Mucosa of stomach (tissue), 1 donor: ENCODE measurements at regions not wholly inside any gene's neighbourhood (a gene's known extent, or its start where the extent isn't known, plus 50 kb on each side); places are given as distances from the start of the nearest gene placed in this dataset.
"Not testable (repeated sequence)": the region's sequence is repeated elsewhere in the genome, so short reads cannot be mapped to it uniquely, and the experiment has no call there.

Source experiments
- H3K27me3 ChIP-seq: one replicate; pipeline ENCODE4 v1.7.0; 2013; ENCODE audit warnings: mild to moderate bottlenecking, low read length; ENCODE audit not compliant: control insufficient read depth, insufficient read depth
- H3K36me3 ChIP-seq: one replicate; pipeline ENCODE4 v1.7.0; 2013; ENCODE audit warnings: low read length; ENCODE audit not compliant: control insufficient read depth, insufficient read depth
- H3K4me1 ChIP-seq: one replicate; pipeline ENCODE4 v1.7.0; 2013; ENCODE audit warnings: mild to moderate bottlenecking, low read length; ENCODE audit not compliant: control insufficient read depth, insufficient read depth
- H3K4me3 ChIP-seq: one replicate; pipeline ENCODE4 v1.7.0; 2013; ENCODE audit warnings: low read length
- H3K9ac ChIP-seq: one replicate; pipeline ENCODE4 v1.7.0; 2013; ENCODE audit warnings: mild to moderate bottlenecking, low read length, moderate library complexity
- H3K9me3 ChIP-seq: one replicate; pipeline ENCODE4 v1.7.0; 2013; ENCODE audit warnings: mild to moderate bottlenecking, low read length, moderate library complexity; ENCODE audit not compliant: control insufficient read depth
- donor health status: Pancreatic carcinoma.

GRCh38 chr12:61996717-61997116, 263.5 kb upstream of the USP15 start:
- Histone ChIP-seq H3K9ac (no peak overlapping the region), H3K4me3 (no peak overlapping the region), H3K27me3 (no peaks in the 10 kb centered on the region), H3K9me3 (no peaks in the 10 kb centered on the region), H3K36me3 (no peaks in the 10 kb centered on the region), H3K4me1 (no peaks in the 10 kb centered on the region)

GRCh38 chr12:61998791-61999190, 261.4 kb upstream of the USP15 start:
- H3K4me1 ChIP-seq: no peaks in the 10 kb centered on the region
- H3K9ac ChIP-seq: no peak overlapping the region
- no peak overlapping the region for H3K4me3 ChIP-seq
- no peaks in the 10 kb centered on the region for H3K27me3 ChIP-seq
- no peaks in the 10 kb centered on the region for H3K9me3 ChIP-seq
- no peaks in the 10 kb centered on the region for H3K36me3 ChIP-seq

GRCh38 chr12:61999311-61999710, 260.9 kb upstream of the USP15 start:
- H3K36me3 ChIP-seq: no peaks in the 10 kb centered on the region
- H3K9me3 ChIP-seq: no peaks in the 10 kb centered on the region
- H3K4me3 ChIP-seq: no peak overlapping the region
- no peaks in the 10 kb centered on the region for H3K4me1 ChIP-seq
- H3K27me3 ChIP-seq: no peaks in the 10 kb centered on the region
- no peak overlapping the region for H3K9ac ChIP-seq

- Histone ChIP-seq H3K27me3 (no peaks in the 10 kb centered on the region), H3K9ac (no peak overlapping the region)
Measured at GRCh38 chr12:62001424-62001823, 258.8 kb upstream of the USP15 start.

GRCh38 chr12:62003226-62003625, 257.0 kb upstream of the USP15 start:
- Histone ChIP-seq H3K9ac (no peak overlapping the region), H3K9me3 (no peaks in the 10 kb centered on the region), H3K4me3 (no peak overlapping the region), H3K4me1 (no peaks in the 10 kb centered on the region), H3K27me3 (no peaks in the 10 kb centered on the region), H3K36me3 (no peaks in the 10 kb centered on the region)

More at GRCh38 chr12:62001424-62001823, 258.8 kb upstream of the USP15 start:
- Histone ChIP-seq H3K36me3 (no peaks in the 10 kb centered on the region), H3K9me3 (no peaks in the 10 kb centered on the region), H3K4me3 (no peak overlapping the region), H3K4me1 (no peaks in the 10 kb centered on the region)

GRCh38 chr12:62003701-62004100, 256.5 kb upstream of the USP15 start:
- Histone ChIP-seq H3K4me1 (no peaks in the 10 kb centered on the region), H3K36me3 (no peaks in the 10 kb centered on the region), H3K4me3 (no peak overlapping the region), H3K27me3 (no peaks in the 10 kb centered on the region), H3K9ac (no peak overlapping the region), H3K9me3 (no peaks in the 10 kb centered on the region)

GRCh38 chr12:62005615-62006014, 254.6 kb upstream of the USP15 start:
- Histone ChIP-seq H3K9me3 (no peaks in the 10 kb centered on the region), H3K4me1 (no peaks in the 10 kb centered on the region), H3K9ac (no peak overlapping the region), H3K27me3 (no peaks in the 10 kb centered on the region), H3K4me3 (no peak overlapping the region), H3K36me3 (no peaks in the 10 kb centered on the region)

- Histone ChIP-seq H3K4me1 (no peaks in the 10 kb centered on the region), H3K36me3 (no peaks in the 10 kb centered on the region), H3K9ac (no peak overlapping the region), H3K9me3 (no peaks in the 10 kb centered on the region), H3K4me3 (no peak overlapping the region), H3K27me3 (no peaks in the 10 kb centered on the region)
Measured at GRCh38 chr12:62006076-62006732, 254.0 kb upstream of the USP15 start.

GRCh38 chr12:62008703-62009102, 251.5 kb upstream of the USP15 start:
- Histone ChIP-seq H3K4me3 (no peak overlapping the region), H3K36me3 (no peaks in the 10 kb centered on the region), H3K27me3 (no peaks in the 10 kb centered on the region), H3K4me1 (no peaks in the 10 kb centered on the region), H3K9me3 (no peaks in the 10 kb centered on the region), H3K9ac (no peak overlapping the region)

GRCh38 chr12:62009445-62009844, 250.8 kb upstream of the USP15 start:
- H3K27me3 ChIP-seq: no peaks in the 10 kb centered on the region
- no peaks in the 10 kb centered on the region for H3K4me1 ChIP-seq
- H3K36me3 ChIP-seq: no peaks in the 10 kb centered on the region
- H3K9me3 ChIP-seq: no peaks in the 10 kb centered on the region
- H3K4me3 ChIP-seq: no peak overlapping the region
- H3K9ac ChIP-seq: no peak overlapping the region

- H3K4me3 ChIP-seq, H3K4me1 ChIP-seq, H3K9ac ChIP-seq, H3K36me3 ChIP-seq, H3K9me3 ChIP-seq, H3K27me3 ChIP-seq: not testable (repeated sequence)
Measured at GRCh38 chr12:62010331-62010906, 249.8 kb upstream of the USP15 start.

- not testable (repeated sequence) for H3K4me1 ChIP-seq, H3K27me3 ChIP-seq, H3K36me3 ChIP-seq, H3K9me3 ChIP-seq, H3K9ac ChIP-seq, H3K4me3 ChIP-seq
Measured at GRCh38 chr12:62010973-62011372, 249.2 kb upstream of the USP15 start.

GRCh38 chr12:62014330-62014729, 245.9 kb upstream of the USP15 start:
- no peaks in the 10 kb centered on the region for H3K27me3 ChIP-seq
- no peak overlapping the region for H3K4me3 ChIP-seq
- no peaks in the 10 kb centered on the region for H3K36me3 ChIP-seq
- no peaks in the 10 kb centered on the region for H3K4me1 ChIP-seq
- no peak overlapping the region for H3K9ac ChIP-seq
- no peaks in the 10 kb centered on the region for H3K9me3 ChIP-seq
